Fibroblast of the conjunctiva (primary cell): ENCODE measurements at regions not wholly inside any gene's neighbourhood (a gene's known extent, or its start where the extent isn't known, plus 50 kb on each side); places are given as distances from the start of the nearest gene placed in this dataset.
A peak's percentile ranks its signal among the peaks of the same experiment; 100 is the strongest.
"Not testable (repeated sequence)": the region's sequence is repeated elsewhere in the genome, so short reads cannot be mapped to it uniquely, and the experiment has no call there.

Experiments
- DNase-seq: peaks from one replicate; pipeline ENCODE4 v3.0.0-alpha.2; 2010; ENCODE audit warnings: low read depth

DNA sequence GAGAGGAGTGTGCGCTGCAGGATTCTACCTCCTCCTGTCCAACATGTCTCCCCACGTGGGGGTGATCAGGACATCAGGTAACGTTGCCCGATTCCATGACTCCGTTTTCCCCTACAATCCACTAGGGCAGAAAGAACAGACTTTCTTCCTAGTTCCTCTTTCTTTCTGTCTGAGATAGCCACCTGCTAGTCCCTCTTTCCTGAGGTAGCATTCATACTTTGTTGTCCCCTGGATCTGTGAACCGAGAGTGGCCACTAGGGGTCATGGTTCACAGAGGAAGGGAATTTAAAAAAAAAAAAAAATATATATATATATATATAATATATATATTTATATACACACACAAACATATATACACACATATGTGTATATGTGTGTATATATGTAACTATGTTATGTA, 210.0 kb upstream of the ZNF521 start:
- no peak for DNase-seq

DNA sequence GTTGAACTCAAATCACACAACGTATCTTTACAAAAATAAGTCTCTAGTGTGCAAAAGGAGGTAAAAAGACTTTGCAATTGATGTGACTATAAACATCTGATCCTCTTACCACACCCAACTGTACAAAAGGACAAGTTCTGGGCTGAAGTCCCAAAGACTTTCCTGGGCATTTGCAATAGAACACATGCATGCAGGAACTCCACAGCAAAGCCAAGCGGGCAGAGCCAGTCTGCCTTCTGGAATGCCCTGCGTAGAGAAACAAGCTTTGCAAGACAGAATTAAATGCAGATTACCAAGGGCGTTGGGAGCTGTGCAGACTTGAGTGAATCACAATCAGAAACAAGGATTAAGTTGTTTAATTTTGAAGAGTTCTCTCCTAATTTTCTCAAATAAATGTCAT, 208.4 kb upstream of the ZNF521 start:
- DNase-seq: no peak

DNA sequence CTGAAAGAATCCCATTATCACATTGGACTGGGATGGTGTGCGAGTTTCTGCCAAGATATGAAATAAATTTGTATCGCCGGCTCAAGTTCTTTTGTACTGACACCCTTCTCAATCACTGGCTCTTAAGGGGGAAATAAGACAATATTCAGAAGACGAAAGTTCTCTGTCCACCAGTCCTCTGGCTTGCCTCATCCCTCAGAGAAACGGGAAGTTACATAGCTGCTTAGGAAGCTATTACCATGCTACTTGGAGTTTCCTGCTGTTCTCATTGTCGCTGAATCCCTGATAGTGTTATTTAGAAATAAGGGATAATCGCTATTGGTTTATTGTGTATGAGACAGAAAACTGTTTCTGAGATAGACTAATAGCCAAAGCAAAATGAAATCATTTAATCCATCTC, 205.0 kb upstream of the ZNF521 start:
- no peak for DNase-seq

DNA sequence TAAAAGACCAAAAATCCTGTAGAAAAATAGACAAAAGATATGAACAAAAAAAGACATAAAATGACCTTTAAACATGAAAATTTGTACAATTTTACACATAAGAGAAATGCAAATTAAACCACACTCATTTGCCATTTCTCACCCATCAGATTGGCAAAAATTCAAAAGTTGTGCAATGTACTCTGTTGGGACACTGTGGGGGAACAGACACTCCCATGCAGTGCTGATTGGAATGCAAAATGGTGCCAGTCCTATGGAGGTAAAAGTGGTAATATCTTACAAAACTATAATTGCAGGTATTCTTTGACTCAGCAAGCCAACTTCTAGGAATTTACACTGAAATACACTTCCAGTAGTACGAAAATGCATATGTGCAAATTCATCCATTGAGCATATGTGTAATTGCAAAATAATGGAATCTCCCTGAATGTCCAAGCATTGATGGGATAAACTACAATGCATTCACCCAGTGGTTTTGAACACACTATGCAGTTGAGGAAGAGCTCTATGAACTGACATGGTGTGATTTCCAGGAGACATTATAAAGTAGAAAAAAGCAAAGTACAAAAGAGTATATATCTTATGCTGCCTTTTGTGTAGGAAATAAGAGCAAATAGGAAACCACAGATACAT, 201.8 kb upstream of the ZNF521 start:
- DNase-seq: no peak

DNA sequence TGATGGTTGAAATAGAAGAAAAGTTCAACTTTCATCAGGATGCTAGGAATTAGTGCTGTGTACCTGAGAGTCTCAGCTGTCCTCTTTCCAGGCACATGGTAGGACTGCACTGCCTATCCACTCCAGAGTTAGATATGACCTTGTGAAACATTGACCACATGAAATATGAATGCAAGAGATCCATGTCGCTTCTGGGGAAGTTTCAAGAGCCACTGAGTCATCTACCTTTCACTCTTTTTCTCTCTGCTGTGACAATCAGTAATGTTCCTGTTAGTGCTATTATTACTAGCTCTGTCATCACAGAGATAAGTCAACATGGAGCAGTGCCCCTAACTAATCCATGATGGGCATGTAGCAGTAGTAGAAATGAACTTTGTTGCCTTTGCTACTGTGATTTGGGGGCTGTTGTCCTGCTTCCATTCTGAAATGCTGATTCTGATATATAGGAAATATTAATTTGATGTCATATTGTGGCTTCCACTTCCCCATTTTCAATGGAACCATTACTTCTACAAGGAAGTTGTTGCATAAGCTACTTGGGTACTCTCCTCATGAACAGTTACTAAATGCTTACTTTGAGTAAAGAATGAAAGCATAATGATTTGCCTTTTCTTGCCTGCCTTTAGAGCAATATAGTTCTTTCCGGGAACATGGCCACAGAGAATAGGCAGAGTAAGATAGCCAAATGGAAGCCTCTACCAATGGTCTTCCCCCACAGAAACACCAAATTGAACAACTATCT, 192.8 kb upstream of the ZNF521 start:
- DNase-seq: no peak

DNA sequence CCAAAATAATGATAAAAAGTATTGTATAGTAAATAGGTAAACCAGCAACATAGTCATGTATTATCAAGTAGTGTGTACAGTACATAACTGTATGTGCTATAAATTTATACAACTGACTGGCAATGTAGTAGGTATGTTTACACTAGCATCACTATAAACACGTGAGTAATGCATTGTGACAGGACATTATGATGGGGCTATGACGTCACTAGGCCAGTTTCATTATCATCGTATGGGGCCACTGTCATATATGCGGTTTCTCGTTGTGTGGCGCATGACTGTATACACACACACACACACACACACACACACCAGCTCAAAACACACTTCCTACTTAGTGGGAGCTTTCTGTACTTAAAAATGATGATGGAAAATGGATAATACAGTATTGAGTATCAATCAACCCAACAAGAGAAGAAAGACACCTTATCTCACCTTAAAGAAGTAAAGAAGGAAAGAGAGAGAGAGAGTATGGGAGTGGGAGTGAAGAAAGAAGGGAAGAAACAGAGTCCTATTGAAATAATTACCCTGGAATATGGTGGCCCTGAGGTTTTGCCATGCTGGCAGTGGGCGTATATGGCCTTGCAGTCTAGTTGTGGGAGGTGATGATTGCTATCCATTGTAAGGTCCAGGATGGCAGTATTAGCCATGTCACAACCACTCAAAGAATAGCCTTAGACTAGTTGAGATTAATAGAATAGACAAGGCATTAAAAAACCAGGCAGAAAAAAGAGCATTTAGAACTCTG, 186.4 kb upstream of the ZNF521 start:
- no peak for DNase-seq

DNA sequence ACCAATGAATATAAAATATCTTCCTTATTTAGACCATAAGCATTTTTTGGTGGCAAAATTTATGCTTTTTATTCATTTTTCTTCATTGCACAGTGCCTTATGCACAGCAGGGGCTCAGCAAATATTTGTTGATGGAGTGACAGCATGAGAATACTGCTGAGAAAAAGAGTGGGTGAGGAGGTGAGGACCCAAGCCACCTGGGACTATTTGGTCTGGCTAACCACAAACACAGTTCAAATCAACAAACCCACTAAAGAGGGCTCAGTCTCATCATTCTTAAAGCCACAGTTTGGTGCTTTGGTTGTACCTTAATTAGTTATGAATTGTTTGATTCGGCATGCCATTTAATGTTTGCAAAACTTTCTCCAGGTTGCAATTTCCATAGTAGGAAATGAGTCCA, 183.5 kb upstream of the ZNF521 start:
- DNase-seq: no peak

DNA sequence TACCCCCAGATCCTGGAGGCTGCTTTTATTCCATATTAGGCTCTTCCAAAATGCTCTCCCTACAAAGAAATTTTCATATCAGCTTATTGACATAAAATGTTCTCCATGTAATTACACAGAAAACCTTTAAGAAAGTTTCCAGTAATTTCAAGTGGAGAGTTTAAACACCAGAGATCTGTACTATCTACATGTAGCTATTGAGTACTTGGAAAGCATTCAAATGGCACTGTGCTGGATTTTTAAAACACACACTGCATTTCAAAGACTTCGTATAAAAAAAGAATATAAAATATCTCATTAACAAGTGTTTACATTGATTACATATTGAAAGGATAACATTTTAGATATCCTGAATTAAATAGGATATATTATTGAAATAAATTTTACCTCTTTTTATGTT, 182.4 kb upstream of the ZNF521 start:
- DNase-seq: no peak

DNA sequence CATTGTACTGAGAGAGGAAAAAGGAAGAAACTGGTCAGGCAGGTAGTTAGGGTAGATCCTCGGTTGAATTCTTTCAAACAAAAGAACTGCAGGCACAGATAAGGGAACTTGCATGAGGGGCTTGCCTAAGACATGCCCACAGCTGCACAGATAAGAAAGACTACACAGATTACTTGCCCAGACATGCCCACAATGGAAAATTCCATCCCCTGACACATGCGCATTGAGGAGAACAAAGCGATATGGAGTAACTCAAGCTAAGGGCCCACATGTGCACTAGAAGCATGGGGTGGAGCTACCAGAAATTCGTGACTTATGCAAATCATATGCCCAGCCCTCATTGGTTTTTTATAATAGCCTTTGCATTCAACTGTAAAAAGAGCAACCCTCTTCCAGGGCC, 181.3 kb upstream of the ZNF521 start:
- no peak for DNase-seq

DNA sequence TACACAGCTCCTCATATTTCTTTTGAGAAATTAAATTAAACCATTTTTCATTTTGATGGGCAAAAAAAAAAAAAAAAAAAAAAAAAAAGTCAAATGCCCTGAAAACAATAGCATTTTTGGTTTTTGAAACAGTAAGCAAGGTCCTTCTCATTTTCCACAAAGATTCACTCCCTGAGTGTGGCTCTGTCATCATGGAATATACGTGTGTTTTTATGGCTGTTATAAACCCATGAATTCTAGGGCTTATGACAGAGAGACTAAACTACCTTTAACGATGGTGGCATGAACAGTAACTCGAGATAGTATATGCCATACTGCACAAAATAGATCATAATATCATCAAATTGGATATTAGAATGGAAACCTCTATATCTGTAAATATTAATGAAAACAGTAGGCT, 179.2 kb upstream of the ZNF521 start:
- DNase-seq: no peak

DNA sequence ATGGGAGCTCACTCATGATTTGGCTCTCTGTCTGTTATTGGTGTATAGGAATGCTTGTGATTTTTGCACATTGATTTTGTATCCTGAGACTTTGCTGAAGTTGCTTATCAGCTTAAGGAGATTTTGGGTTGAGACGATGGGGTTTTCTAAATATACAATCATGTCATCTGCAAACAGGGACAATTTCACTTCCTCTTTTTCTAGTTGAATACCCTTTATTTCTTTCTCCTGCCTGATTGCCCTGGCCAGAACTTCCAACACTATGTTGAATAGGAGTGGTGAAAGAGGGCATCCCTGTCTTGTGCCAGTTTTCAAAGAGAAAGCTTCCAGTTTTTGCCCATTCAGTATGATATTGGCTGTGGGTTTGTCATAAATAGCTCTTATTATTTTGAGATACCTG, 173.8 kb upstream of the ZNF521 start:
- DNase-seq: not testable (repeated sequence)

DNA sequence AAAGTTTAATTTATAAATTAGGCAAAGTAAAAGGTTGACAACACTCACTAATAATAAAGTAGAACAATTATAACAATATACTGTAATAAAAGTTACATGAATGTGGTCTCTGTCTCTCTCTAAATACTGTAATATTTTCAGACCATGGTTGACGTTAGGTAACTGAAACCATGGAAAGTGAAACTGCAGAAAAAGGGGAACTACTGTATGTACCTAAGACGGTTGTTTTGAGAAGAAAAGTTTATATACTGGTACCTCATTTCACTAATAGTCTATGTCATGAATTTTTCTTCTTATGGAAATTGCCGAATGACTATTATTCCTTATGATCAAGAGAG, 166.7 kb upstream of the ZNF521 start:
- no peak for DNase-seq

DNA sequence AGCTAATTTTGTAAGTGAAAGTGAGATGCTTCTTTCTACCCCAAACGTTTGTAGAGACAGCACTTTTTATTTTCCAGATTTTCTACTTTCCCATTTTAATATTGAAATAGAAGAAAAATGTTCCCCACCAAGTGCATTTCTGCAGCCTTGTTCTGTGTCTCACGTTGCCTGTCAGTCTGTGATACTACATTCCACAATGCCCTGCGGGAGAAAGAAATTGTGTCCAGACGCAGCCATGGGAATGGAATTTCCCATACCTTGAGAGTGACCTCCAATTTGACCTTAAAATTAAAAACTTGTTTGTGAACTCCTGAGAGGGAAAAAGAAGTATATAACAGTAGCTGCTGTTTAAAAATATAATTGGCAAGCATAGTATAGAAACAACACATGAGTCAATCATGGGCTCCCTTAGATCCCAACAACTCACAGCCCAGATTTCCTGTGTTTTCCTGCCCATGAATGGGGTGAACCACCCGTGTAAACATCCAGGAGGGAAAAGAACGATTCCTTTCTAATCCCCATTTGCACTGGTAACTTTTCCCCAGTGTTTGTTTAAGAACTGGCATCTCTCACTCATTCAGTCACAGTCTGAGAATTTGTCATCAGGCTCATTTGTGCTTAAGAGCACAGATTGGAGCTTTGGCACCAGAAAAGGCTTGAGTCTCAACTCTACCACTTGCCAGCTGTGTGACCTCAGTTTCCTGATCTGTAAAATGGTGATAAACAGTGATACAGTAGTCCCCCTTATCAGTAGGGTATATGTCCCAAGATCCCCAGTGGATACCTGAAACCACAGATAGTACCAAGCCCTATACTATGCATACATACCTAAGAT, 166.1 kb upstream of the ZNF521 start:
- DNase-seq: no peak

DNA sequence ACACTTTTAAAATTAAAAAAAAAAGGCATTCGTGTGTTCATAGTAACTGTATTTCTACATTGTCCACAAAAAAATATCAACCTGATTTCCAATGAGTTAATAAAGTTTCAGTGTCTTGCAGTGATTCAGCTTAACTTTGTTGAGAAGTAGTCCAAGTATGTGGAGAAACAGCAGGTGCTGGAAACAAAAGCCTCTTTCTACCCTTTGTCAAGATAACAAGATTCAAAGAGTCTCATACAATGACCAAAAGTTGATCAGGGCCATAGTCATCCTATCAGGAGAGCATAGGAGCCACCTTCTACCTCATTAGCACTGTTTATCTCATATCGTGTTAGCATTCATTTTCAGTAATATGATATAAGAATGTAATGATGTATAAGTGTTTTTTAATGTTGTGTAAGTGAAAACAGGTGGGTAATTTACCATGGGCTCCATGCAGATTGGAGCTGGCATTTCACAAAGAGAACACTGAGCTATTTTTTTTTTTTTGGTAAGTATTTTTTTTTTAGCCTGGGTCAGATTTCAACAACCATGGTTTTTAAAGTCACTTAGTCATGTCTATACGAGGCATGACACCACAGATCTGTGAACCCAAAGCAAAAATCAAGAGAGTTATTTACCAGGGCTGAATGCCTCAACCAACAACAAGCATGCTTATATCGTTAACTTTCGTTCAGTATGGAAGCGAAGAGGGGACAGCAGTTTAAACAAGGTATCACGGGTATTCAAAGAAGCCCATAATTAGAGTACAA, 165.0 kb upstream of the ZNF521 start:
- no peak for DNase-seq

DNA sequence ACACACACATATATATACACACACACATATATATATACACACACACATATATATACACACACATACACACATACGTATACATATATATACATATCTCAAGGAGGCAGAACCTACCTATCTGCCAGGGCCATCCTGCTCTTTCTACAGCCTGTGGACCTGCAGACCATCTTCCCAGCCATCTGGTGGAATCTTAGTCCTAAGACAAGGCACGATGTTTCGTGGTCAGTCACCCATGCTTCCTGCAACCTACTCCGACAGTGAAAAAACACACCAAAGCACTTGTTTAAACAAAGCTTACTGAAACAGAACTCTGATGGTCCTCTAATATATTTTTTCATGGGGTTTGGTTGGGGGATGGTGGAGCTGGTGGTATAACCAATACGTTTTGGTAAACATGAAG, 164.2 kb upstream of the ZNF521 start:
- no peak for DNase-seq

DNA sequence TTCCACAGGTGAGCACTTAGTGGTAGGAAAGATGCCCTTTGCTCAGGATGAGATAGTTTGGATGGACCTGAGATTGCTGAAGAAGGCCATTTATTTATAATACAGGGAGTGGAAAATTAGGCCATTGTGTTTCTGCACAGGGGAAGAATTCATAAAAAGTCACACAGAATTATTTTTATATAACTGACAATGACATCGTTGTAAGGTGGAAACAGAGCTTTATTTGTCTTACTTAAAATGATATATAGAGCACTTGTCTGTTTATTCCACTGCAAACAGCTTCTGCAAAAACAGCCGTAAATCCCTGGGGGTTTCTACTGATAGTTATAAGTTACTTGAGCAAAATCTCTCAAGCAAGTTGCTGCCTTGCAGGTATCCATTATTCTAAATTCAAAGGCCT, 158.1 kb upstream of the ZNF521 start:
- no peak for DNase-seq

DNA sequence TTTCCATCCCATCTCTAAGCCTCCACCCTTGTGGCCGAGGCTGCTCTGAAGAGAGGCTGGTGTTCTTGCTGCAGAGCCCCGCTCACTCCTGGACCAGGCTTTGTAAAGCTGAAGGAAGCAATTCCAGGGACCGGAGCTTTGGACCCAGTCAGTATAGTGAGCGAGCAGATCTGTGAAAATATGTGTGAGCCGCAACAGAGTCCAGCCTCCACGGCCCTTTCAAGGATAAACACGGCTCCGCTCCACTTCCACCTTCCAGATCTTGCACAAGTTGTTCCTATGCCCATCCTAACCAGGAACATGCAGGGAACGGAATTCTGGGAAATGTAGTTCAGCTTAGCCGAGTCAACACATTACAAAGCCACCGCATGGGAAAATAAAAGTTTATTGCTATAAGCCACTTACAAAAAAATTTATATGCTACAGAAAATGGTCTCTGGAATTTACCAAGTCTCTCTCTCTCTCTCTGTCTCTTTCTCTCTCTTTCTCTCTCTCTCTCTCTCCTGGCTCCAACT, 151.7 kb upstream of the ZNF521 start:
- DNase-seq: peak; percentile 72

DNA sequence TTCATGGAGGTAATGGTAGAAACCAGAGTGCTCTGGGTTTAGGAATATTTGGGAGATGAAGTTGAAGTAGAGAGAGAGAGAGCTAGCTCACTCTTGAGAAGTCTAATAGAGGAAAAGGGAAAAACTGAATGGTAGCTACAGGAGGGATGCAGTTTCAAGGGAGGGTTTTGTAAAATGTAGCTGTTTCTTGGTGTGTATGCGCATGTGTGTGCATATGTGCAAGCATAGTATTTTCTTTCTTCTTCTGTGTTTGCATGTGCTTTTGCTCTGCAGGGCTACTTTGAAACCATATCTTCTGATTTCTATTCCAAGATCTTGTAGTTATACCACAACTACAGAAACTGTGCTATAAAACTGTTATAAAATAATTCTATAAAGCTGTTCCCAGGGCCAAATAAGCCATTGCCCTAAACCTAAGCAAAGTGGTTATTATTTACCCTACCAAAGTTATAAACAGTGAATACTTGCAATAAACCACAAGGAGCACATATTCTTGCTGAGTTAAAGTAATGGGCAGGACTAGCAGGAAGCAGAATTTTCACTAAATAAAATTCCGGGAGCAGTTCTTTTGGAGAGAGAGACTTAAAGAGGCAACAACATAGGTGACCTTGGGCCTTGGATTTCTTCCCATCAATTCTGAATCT, 145.3 kb upstream of the ZNF521 start:
- no peak for DNase-seq

DNA sequence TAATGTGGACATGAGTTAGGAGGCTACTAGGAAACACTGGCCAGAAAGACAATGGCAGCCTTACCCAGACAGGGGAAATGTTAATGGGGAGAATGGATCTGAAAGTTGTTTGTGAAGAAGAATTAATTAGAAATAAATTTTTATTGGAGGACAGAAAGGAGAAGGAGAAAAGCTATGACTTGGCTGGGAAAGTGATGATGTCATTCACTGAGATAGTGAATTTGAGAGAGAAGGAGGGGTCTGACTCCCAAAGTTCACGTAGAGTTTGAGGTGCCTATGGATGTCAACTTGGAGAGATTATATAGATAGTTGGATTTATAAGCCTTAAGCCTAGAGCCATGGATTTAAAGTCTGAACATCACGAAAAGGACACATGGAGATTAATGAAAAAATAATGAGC, 144.6 kb upstream of the ZNF521 start:
- no peak for DNase-seq

DNA sequence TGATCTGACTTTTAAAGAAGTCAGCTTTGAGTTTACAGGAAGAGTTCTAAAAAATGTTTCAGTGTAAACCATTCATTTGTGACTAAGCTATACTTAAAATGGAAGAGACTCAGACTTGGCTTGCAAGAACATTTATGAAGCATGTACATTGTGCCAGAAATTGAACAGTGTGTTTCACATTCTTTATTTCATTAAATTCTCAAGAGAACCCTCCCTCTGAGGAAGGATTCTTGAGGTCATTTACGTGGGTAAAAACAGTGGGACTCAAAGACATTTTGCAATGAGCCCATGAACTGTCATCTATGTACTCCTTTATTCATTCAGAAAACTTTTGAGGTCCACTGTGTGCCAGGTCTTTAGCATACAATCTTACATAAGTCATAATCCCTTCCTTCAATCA, 143.6 kb upstream of the ZNF521 start:
- no peak for DNase-seq

DNA sequence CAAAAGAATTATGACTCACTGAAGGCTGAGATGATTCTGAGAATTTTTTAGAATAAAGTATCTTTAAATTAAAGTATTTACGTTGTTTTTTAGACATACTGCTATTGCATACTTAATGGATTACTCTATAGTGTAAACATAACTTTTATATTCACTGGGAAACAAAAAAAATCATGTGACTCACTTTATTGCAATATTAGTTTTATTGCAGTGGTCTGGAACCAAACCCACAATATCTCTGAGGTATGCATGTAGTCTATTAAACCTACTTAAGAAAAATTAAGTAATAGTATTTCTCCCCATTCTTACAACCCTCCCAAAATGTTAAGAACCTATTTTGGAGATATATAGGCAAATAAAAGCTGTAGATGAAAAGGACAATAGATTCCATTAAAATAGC, 142.9 kb upstream of the ZNF521 start:
- DNase-seq: no peak
